Right lobe of liver (tissue), 4 donors: ENCODE measurements at regions not wholly inside any gene's neighbourhood (a gene's known extent, or its start where the extent isn't known, plus 50 kb on each side); places are given as distances from the start of the nearest gene placed in this dataset.

Experiments
- CTCF ChIP-seq, 4 donors: fragments of 200-600 bp in 3 of 4; fragments of 450-650 bp in 1 of 4; IDR thresholded peaks; one replicate each; pipeline versions ENCODE4 v1.5.1 to v1.8.0; 2016 to 2022; ENCODE audit warnings: antibody characterized with exemption in 4 of 4, mild to moderate bottlenecking in 2 of 4
- POLR2A ChIP-seq: fragments of 450-650 bp; IDR thresholded peaks from one replicate; pipeline ENCODE4 v1.6.1; 2017; ENCODE audit warnings: antibody characterized with exemption, mild to moderate bottlenecking
- donor health status: DM: no; HTN: no; CAD: no.
- donor health status: DM: no; HTN: no; CAD: no.
- donor health status: DM: no; HTN: yes; CAD: no.

- TF ChIP-seq CTCF (IDR thresholded peaks at IDR 0.05), result no peak
- no peak for TF ChIP-seq POLR2A
Observed at GRCh38 chr5:145203193-145203592, 631.9 kb downstream of the PRELID2 start.
